Gastrocnemius medialis (tissue), 4 donors: ENCODE measurements at regions not wholly inside any gene's neighbourhood (a gene's known extent, or its start where the extent isn't known, plus 50 kb on each side); places are given as distances from the start of the nearest gene placed in this dataset.

ENCODE experiments used
- ATAC-seq, 2 donors: fragments of 150-250 bp; one replicate each; pipeline ENCODE4 v1.9.1; 2016
- DNase-seq, 2 donors: peaks; one replicate each; pipeline ENCODE4 v3.0.0-alpha.2; 2019
- H3K27ac ChIP-seq, 4 donors: fragments of 200-600 bp; sonication (generic); 1 replicate in 1 of 4; 2 replicates in 3 of 4; pipeline ENCODE4 v1.5.1; 2016 to 2018; ENCODE audit warnings: mild to moderate bottlenecking in 2 of 4, moderate library complexity in 1 of 4
- H3K27me3 ChIP-seq, 3 donors: fragments of 200-600 bp; sonication (generic) in 2 of 3; 1 replicate in 1 of 3; 2 replicates in 2 of 3; pipeline versions ENCODE4 v1.5.1 to v1.6.0; 2016 to 2019; ENCODE audit warnings: mild to moderate bottlenecking in 1 of 3, moderate library complexity in 1 of 3
- H3K36me3 ChIP-seq, 2 donors: fragments of 200-600 bp; sonication (generic) in 1 of 2; one replicate each; pipeline ENCODE4 v1.5.1; 2017 to 2018
- H3K4me1 ChIP-seq, 2 donors: fragments of 200-600 bp; sonication (generic) in 1 of 2; one replicate each; pipeline ENCODE4 v1.5.1; 2016 to 2017; ENCODE audit warnings: mild to moderate bottlenecking in 2 of 2
- H3K4me3 ChIP-seq, 4 donors: fragments of 200-600 bp; sonication (generic) in 3 of 4; 1 replicate in 1 of 4; 2 replicates in 3 of 4; pipeline ENCODE4 v1.5.1; 2016 to 2019; ENCODE audit warnings: mild to moderate bottlenecking in 2 of 4
- H3K9me3 ChIP-seq, 3 donors: fragments of 200-600 bp; sonication (generic) in 2 of 3; 1 replicate in 1 of 3; 2 replicates in 2 of 3; pipeline ENCODE4 v1.5.1; 2016 to 2019
- CTCF ChIP-seq, 5 experiments: fragments of 450-650 bp in 3 of 5; fragments of 200-600 bp in 2 of 5; sonication (generic) in 2 of 5; IDR thresholded peaks in 4 of 5; conservative IDR thresholded peaks in 1 of 5; 1 replicate in 4 of 5; 2 replicates in 1 of 5; pipeline ENCODE4 v1.5.1; 2016 to 2019; ENCODE audit warnings: antibody characterized with exemption in 5 of 5, mild to moderate bottlenecking in 3 of 5, moderate library complexity in 3 of 5
- POLR2A ChIP-seq, 2 donors: fragments of 450-650 bp; IDR thresholded peaks; one replicate each; pipeline ENCODE4 v1.6.1; 2017; ENCODE audit warnings: antibody characterized with exemption in 2 of 2, mild to moderate bottlenecking in 2 of 2, moderate library complexity in 2 of 2
- in situ Hi-C, 4 donors: fragments of 200-750 bp; cut with MboI; loops; one replicate each; pipeline versions ENCODE4 v1.15.0 to v1.8.0; 2017; ENCODE audit warnings: low sequenced_read_pairs in 4 of 4
- intact Hi-C: fragments of 100-400 bp; cut with DNase I; formaldehyde crosslinking; loops from one replicate; pipeline ENCODE4 v1.15.1; 2023; ENCODE audit warnings: low total_unique reads

DNA sequence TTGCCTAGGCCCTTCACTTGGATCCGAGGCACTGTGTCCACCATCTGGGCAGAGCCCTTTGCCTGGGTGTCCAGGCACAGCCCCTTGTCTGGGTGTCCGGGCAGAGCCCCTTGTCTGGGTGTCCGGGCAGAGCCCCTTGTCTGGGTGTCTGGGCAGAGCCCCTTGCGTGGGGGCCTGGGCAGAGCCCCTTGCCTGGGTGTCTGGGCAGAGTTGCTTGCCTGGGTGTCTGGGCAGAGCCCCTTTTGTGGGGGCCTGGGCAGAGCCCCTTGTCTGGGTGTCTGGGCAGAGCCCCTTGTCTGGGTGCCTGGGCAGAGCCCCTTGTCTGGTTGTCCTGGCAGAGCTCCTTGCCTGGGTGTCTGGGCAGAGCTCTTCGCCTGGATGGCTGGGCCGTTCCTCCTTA, 443.4 kb upstream of the CDH4 start:
- Histone ChIP-seq H3K36me3 (no peaks in the 10 kb centered on the region), H3K4me1 (no peaks in the 10 kb centered on the region), H3K27me3 (no peaks in the 10 kb centered on the region), H3K27ac (no peak overlapping the region), H3K9me3 (no peaks in the 10 kb centered on the region), H3K4me3 (no peak overlapping the region)
- intact Hi-C loops (no loop called here), in situ Hi-C loops (no loop called here)
- TF ChIP-seq POLR2A (IDR thresholded peaks at IDR 0.05) (no peak), CTCF (IDR thresholded peaks at IDR 0.05 in 4 of 5, conservative IDR thresholded peaks at IDR 0.05 in 1 of 5) (no peak)
- DNase-seq (no peak), ATAC-seq (no peak)

DNA sequence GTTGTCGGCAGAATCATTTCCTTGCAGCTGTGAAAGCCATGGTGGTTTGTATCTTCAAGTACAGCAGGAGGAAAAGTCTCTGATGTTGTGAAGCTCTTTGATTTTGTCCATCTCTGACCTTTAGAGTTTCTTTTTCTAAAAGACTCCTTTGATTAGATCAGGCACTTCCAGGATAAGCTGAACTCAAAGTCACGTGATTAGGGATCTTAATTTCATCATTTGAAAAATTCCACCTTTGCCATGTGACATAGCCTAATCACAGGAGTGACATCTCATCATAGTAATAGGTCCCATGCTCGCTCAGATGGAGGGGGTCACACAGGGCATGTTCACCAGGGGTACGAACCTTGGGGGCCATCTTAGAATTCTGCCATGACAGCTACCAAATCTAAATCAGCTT, 441.5 kb upstream of the CDH4 start:
- no peaks in the 10 kb centered on the region for H3K27me3 ChIP-seq
- DNase-seq = no peak
- no peak overlapping the region for H3K27ac ChIP-seq
- intact Hi-C loops = no loop called here
- in situ Hi-C loops = no loop called here
- no peaks in the 10 kb centered on the region for H3K36me3 ChIP-seq
- no peak for TF ChIP-seq POLR2A (IDR thresholded peaks at IDR 0.05)
- no peak for TF ChIP-seq CTCF (IDR thresholded peaks at IDR 0.05 in 4 of 5, conservative IDR thresholded peaks at IDR 0.05 in 1 of 5)
- no peaks in the 10 kb centered on the region for H3K9me3 ChIP-seq
- no peak overlapping the region for H3K4me3 ChIP-seq
- no peak for ATAC-seq
- H3K4me1 ChIP-seq = no peaks in the 10 kb centered on the region

DNA sequence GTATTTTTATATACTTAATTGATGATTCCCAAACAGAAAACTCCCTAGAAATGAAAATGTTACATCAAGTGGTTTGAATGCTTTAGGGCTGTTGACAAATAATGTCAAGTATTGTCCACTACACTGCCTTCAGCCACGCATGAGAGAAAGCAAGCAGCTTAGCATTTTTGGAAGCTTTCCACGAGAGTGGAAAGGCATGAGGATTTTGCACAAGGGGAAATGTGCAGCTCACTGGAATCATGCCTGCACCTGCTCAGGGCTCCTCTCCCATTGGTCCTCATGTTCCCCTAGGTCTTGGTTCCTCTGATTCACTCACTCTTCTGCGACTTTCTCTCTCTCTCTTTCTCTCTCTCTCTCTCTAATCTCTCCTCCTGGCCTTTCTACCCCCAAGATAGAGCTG, 439.5 kb upstream of the CDH4 start:
- Histone ChIP-seq H3K4me1 (no peaks in the 10 kb centered on the region), H3K36me3 (no peaks in the 10 kb centered on the region), H3K27ac (no peak overlapping the region), H3K27me3 (no peaks in the 10 kb centered on the region), H3K4me3 (no peak overlapping the region), H3K9me3 (no peaks in the 10 kb centered on the region)
- DNase-seq (no peak), ATAC-seq (no peak)
- in situ Hi-C loops (no loop called here), intact Hi-C loops (no loop called here)
- TF ChIP-seq POLR2A (IDR thresholded peaks at IDR 0.05) = no peak
- TF ChIP-seq CTCF (IDR thresholded peaks at IDR 0.05 in 4 of 5, conservative IDR thresholded peaks at IDR 0.05 in 1 of 5) = no peak

DNA sequence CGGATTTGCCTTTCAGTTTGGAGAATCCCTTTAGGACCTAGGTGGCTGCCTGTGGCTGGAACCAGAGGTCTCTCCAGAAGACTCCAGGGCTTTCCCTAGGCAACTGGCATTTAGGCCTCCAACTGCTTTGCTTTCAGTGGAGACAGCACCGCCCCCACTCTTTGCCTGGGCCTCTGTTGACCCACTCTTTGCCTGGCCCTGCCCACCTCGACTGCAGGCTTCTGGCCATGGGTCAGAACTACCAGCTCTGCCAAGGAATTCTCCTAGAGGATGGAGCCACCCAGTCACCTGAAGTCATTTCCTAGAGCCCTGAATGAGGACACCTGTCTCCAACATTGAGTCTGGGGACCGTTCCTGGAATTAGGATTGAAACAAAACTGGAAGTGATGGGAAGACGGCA, 439.0 kb upstream of the CDH4 start:
- Histone ChIP-seq H3K4me1 (no peaks in the 10 kb centered on the region), H3K27ac (no peak overlapping the region), H3K36me3 (no peaks in the 10 kb centered on the region), H3K9me3 (no peaks in the 10 kb centered on the region), H3K4me3 (no peak overlapping the region), H3K27me3 (no peaks in the 10 kb centered on the region)
- intact Hi-C loops (no loop called here), in situ Hi-C loops (no loop called here)
- ATAC-seq (no peak), DNase-seq (no peak)
- TF ChIP-seq POLR2A (IDR thresholded peaks at IDR 0.05) (no peak), CTCF (IDR thresholded peaks at IDR 0.05 in 4 of 5, conservative IDR thresholded peaks at IDR 0.05 in 1 of 5) (no peak)

GRCh38 chr20:60815656-60816055, 436.4 kb upstream of the CDH4 start:
- TF ChIP-seq CTCF (IDR thresholded peaks at IDR 0.05 in 4 of 5, conservative IDR thresholded peaks at IDR 0.05 in 1 of 5) = no peak
- no peak for ATAC-seq
- H3K36me3 ChIP-seq = no peaks in the 10 kb centered on the region
- H3K27ac ChIP-seq = no peak overlapping the region
- H3K4me1 ChIP-seq = no peaks in the 10 kb centered on the region
- H3K4me3 ChIP-seq = no peak overlapping the region
- no peaks in the 10 kb centered on the region for H3K9me3 ChIP-seq
- in situ Hi-C loops = no loop called here
- intact Hi-C loops = no loop called here
- H3K27me3 ChIP-seq = no peaks in the 10 kb centered on the region
- no peak for DNase-seq
